DMS153 (cell line): ENCODE measurements at regions not wholly inside any gene's neighbourhood (a gene's known extent, or its start where the extent isn't known, plus 50 kb on each side); places are given as distances from the start of the nearest gene placed in this dataset.
A peak's percentile ranks its signal among the peaks of the same experiment; 100 is the strongest.

Source experiments
- DNase-seq: peaks from one replicate; lab custom pipeline; 2025; lab: John Stamatoyannopoulos, UW

DNA sequence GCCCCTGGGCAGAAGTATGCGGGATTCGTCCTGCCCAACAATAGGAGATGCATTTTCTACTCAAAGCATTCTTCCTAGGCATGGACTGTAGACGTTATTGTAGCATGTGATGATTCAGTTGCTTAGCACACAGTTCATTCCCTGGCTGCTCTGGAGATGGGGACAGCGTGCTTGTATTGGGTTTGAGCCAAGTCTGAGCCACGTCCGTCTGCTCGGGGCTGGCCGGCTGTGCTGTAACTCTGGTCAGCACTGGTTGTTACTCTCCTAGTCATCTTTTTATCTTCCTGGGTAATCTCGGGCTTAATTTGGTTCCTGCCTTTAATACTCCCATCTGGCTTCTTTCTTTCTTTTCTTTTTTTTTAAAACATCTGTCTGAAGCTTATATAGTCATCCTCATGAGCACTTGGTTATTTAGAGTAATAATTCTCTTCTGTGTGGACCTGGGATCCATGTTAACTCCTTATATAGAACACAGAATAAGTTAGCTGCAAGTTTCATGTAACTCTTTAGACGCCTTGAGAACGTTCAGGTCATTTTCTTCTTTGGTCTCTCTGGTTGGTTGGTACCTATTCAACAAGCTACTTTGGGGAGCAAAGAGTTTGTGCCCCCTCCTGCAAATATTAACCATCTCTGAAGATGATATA lies 118.8 kb upstream of the RPS23 start:
- DNase-seq: peak; percentile 11

DNA sequence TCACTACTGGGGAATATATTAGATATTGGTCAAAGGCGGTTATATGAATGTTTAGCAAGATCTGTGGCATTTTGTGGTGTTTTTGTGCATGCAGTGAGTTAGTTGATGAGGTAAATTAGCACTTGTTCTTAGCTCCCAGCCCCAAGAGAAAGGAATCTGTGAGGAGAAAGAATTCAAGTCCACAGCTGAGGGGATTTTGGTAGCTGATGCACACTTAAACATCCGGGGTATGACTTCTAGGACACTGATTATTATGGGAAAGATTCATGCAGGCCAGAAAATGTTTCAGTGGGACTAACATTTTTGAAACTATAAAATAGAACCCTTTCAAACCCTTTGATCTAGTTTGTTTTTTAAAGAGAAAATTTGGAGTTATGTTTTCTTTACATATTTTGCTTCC lies 118.2 kb upstream of the RPS23 start:
- DNase-seq: no peak

DNA sequence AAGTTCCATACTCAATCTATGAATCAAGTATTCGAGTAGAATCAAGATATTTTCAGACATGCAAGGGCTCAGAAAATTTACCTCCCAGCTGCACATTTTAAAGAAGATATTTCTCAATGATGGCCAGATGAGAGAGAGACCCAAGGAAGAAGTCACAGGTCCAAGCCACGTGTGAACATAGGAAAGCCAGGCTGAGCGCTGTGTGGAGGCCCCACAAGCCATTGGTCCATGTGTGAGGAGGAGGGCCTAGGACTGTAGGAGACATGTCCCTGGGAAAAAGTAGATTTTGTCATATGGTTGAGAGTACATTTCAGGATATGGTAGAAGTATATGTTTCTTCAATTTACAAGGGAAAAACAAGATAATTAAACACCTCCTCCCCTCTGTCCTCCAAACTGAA lies 115.8 kb upstream of the RPS23 start:
- DNase-seq: no peak

DNA sequence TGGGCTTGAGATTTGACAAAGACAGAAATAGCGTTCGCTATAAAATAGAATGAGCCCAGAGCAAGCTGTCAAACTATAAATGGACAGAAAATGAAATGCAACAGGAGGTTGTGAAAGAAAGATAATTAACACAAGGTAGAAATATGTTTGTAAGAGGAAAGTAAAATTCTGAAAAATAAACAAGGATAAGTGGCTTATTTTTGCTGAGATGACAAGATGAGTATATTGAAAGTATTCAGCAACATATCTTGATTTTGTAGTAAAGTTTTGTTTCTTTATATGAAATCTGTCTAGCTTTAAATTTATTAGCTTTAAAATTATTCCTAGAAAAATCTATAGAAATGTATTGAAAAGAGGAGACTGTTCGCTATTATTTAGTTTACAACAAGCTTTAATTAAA lies 111.9 kb upstream of the RPS23 start:
- DNase-seq: no peak

DNA sequence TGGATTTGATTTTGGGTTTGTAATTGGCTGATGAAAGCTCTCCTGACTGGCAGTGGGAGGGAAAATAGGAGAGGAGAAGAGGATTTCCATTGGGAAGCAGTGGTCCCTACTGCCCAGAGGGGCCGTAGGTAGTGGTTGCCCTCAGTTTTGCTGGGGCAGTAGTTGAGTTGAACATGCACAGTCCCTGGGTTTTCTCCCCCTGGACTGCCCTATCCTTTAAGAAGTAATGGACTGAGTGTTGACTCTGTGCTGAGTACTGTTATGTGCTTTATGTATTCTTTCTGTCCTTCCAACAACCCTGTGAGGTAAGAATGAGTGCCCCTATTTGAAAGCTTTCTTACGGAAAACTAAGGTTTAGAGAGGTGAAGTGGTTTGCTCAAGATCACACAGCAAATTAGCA lies 111.2 kb upstream of the RPS23 start:
- DNase-seq: no peak

DNA sequence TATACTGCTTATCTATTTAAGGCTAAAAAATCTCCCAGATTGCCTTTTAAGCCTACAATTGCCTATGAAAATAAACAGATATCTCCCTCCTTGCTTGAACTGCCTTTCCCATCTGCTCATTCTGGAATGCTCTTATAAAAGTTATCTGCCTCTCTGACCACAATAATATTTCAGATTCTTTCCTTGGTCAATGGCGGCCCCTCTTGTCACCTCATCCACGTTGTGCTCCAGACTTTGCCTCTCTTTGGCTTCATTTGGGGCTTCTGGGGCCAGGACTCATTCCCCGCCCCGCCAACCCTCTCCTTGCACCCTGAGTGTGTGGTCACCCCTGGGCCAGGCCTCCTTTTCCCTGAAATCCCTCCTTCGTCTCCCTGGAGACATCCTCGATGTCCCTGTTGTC lies 110.0 kb upstream of the RPS23 start:
- DNase-seq: no peak

DNA sequence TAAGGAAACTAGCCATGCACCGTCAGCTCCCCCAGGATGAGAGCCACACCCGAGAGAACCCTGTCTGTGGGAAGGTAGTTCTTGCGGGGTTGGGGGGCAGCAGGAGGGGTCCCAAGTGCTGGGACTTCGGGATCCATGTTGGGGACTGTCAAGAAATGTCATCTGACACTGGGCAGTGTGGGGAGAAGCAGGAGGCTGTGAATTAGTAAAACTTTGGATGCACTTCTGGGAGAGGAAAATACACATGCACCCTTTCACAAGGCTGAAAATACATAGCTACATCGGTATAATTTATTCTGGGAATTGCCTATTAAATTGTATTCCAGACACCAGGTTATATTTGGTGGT lies 109.6 kb upstream of the RPS23 start:
- DNase-seq: no peak

DNA sequence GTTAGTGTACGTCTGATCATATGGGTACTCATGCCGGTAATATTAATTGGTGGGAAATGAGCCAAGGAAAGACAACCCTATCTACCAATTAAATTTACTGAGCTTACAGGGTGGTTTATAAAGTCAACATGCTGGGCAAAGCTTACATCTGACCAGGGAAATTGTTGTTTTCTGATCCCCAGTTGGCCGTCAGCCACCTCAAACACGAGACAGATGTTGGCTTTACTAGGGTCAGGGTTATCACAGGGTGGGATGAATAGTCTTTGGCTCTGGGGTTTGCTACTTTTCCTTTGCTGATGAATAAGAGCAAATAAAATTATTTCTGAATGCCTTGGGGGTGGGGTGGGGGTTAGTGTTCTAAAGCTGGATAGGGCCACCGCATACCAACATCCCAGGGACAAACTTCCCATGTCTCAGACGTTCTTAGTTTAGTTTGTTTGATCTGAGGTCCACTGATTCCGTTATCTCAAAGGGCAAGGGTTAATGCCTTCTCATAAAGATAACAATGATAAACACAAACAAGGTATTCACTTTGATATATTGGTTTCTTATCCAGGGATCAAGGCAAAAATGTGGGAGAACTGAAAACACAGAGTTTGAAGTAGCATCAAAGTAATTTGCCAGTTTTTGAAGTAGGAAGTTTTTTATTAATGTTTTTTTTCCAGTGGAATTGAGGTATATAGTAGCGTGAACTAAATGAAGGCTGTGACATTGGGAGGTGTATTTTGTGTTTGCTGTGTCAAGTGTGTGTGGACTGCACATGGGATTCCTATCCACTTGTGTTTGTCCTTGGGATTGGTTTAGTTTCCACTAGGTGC lies 109.1 kb upstream of the RPS23 start:
- peak; percentile 80 for DNase-seq

DNA sequence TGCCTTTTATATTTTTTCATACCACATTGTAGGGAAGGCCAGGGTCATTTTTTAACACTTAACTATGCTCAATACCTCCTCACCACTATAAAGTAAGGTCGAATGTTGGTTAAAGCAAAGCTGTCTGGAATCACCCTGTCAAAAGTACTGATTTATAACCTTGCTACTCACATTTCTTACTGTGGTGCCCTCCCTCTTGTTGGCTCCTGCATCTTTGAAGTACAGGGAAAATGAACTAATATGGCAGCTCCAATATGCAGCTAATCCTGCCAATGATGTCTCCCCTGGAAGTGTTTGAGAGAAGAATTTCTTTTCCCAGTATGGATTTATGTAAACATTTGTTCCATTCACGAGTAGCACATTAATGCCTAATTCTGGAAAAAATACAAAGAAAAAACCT lies 108.4 kb upstream of the RPS23 start:
- DNase-seq: peak; percentile 74

DNA sequence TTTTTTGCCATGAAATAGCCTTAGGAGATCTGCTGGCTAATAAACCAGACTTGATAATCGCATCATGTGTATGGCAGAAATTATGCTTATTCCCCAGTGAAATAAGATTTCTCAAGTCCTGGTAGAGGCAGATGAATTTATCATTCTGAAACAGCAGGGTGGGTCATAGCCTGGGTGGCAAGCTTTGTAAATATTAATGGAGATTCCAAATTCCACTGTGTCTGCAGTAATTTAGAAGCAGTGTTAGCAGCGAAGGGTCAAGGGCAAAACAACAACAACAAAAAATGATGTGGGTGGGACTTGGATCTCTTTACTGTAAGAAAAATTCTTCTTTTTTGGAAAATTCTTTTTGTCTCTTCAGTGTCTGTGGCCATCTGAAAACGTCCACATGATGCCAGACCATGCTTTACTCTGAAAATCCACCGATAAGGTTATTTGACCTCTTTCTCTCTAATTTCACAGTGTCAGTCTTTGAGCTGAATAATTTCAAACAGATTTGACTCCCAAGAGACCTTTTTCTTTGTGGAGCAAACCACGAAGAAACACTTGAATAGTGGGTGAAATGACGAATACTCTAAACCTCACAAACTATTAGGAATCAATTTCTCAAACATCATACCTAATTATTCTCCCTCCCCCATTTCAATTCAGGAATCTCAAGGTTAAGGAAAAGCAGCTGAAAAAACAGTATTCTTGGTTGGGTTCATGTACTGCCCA lies 106.0 kb upstream of the RPS23 start:
- DNase-seq: no peak

DNA sequence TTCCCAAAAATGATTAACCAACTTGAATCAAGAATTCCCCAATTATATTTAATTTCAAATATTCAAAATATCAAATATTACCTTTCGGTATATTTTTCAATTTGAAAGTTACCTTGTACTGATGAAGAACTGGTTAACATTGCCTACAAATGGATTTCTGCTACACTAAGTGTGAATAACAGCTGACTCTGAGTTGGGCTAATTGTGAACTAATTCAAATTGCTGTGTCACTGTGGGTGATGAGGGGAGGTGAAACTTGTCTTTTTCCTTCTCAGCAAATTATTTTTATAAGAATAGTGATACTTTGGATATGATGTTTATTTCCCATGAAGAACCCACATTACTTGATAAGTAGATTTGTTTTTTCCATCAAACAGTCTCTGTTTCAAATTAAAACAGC lies 103.4 kb upstream of the RPS23 start:
- no peak for DNase-seq

DNA sequence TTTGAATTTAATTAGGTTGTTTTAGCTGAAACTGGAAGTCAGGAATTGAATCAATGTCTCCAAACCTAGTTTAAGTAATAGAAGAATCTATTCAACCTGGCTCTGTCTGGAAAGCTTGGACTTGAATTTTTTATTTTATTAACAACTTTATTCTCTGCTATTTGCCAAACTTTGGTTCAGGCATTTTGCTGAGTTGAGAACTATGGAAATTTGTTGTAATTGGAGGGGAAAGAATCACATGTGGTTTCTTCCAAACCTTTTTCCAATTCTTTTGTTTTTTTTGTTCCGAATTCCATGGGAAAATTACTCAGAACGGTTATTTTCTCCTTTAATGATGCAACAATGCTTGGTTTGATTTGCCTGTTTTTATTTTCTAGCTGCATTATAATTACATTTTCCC lies 98.2 kb upstream of the RPS23 start:
- no peak for DNase-seq

DNA sequence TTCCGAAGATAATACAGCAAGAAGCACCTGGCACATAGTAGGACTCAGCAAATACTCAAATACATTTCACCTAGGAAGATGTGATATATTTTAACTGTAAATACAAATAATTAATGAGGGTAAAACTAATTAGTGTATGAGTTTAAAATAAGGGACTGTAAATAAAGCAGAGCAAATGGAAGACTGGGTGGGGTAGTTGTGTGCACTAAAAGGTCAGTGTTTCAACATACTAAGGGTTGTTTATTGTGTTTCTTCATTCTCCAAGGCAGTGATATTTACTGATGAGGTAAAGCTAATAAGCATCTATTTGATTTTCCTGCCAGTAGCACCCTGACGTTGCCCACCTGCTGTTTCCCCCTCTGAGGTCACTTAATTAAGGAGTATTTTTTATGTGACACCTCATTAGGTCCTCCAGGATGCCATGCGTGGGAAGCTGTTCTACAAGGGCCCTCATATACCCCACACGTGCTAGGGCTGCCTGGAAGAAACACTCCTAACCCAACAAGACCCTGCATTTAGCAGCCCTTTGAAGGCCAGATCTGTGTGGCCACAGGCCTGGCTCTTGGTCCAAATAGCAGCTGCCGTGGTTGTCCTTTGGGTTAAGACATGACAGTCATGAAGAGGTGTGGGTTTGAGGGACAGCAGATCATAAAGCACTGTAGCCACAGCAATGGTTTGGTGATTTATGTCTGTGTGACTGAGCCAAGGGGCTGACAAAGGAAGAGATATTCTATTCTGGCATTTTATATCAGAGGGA lies 97.5 kb upstream of the RPS23 start:
- DNase-seq: peak; percentile 42

DNA sequence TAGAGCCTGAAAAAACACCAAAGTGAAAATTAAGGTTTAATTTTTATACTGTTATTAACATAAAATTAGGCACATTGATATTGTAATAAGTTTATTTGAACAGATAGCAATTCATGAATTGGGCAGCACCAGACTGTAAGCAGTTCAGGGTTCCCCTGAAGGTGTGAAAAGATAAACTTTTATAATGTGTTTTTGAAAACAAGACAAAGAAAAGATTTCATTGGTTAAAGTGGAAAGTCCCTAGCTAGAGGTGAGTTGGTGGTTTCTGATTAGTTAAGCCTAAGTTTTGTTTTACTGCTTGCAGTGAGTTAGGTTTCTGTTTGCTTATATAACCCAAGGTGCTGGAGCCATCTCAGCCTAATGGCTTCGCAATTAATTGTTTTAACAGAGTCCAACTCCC lies 96.5 kb upstream of the RPS23 start:
- no peak for DNase-seq

DNA sequence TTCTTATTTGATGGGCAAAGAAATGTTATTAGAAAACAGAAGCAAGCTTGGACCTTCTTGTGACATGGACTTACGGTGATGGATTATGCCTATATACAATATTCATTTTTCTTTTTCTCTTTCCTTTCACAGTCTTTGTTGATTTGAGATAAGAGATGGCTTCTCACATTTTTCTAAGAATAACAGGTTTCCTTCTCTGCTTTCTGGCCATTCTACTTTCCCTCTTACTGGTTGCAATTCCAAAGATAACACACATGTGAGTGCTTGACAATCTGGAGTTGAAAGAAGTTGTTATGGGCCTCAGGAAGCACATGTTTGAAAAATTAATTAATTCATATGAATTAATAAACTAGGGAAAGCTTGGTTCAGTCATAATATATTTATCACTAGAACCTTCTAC lies 89.8 kb upstream of the RPS23 start:
- no peak for DNase-seq

DNA sequence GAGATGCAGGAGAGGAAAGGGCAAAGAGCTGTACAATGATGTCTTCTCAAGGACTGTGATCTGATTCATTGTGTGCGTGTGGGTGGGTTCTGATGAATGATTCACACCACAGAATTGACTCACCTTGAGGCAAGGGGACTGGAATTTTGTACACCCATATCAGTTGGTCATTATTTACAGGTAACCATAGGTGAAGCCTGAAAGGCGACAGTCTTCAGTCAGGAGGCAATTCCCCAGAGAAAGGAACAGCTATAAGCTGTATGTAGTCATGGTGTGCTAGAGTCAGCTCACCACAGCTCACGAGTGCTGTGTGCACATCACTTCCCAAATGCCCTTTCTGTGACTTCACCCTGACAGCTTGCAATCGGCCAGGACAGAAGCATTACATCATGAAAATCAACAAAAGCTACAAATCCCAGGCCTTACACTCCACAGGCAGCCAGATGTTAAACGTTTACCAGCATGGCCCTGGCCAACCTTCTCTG lies 87.6 kb upstream of the RPS23 start:
- DNase-seq: no peak

DNA sequence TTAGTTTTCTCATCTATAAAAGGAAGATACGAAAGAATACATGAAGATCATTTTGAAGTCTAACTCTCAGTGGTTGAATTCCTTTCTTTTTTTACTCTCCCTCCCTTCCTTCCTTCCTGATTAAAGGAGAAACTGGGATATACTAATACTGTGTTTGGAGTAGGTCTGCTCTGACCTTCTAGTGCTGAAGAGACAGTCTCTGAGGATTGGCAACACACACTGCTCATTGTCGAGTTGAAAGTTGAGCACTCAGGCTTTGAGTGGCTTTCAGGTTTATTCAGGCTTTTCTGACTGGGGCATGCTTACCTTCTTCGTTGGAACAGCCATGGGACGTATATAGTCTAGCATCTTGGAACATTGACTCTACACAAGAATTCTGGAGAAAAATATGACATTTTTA lies 86.9 kb upstream of the RPS23 start:
- DNase-seq: no peak

DNA sequence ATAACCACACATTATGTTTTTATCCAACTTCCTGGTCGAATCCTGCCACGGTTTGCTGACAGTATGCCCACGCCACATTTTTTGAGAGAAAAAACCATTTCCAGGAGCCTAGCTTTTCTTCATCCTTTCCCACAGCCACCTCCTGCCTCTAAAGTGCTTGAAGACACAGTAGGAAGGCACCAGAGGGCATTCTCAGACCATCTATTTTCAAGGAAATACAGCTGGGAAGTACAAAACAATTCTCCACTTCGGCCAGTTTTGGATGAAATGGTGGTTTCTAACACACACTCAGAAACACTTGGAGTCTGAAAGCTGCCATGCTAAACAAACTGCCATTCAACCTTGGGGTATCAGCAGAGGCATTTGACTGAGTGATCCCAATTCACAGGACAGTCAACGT lies 86.3 kb upstream of the RPS23 start:
- DNase-seq: no peak

DNA sequence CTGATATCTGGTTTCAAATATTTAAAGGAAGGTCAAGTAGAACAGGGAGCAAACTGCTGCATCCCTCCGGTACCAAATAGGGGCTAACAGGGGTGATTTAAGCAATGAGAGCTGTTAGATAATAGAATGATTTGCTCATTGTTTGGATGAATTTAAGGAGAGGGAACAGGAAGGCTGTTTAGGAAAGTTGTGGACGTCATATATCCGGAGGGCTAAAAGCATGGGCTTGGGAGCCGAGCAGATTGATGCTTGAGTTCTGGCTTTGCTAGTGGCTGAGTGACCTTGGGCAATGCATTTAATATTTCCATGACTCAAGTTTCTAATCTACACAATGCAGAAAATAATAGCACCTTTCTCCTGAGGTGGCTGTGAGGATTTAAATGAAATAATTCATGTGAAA lies 85.4 kb upstream of the RPS23 start:
- no peak for DNase-seq

DNA sequence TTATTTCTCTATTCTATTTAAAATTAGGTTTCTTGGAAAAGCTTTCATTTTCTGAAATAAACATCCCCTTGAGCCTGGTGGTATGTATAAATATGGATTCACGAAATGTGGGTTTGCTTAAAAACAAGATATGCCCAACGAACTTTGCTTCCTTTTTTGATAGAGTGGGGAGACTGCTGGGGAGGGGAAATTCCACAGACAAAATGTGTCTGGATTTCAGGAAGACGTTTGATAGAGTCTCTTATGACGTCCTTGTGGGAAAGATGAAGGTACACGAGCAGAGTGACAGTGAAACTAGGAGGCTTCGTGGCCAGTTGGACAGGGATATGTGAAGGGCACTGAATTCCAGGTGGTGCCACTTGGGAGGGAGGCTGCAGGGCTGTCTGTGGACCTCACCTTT lies 84.5 kb upstream of the RPS23 start:
- DNase-seq: no peak

DNA sequence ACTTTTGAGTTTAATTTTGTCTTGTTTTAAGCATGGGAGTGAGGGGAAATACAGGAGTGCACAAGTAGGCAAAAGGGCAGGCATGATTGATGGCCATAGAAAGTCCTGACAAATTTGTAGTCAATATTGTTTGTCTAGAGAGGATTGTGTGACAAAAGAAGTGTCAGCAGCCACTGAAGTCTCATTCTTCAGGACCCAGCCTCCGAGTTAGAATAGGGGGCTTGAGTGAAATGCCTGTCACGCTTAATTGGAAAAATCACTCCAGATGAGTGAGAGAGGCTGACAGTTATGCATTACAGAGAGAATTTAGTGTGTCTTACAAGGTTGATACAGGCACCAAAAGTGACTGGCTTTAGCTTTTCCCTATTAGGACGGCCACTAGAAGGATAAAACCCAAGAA lies 81.9 kb upstream of the RPS23 start:
- no peak for DNase-seq

DNA sequence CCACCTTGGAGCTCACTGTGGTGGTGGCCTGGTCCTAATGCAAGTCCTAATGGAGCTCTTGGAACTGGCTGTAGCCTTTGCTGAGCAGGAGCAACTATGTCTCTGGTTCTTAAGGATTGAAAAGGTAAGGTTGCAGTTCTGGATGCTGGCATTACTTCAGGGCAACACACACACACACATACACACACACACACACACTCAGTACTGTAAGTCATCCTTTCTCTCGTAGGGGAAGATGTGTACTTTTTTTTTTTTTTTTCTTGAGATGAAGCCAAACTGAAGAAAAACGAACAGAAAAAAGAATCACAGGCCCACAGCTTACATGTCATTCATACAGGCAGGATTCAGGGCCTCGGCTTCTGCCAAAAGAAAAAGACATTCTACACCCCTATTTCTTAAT lies 81.1 kb upstream of the RPS23 start:
- no peak for DNase-seq

DNA sequence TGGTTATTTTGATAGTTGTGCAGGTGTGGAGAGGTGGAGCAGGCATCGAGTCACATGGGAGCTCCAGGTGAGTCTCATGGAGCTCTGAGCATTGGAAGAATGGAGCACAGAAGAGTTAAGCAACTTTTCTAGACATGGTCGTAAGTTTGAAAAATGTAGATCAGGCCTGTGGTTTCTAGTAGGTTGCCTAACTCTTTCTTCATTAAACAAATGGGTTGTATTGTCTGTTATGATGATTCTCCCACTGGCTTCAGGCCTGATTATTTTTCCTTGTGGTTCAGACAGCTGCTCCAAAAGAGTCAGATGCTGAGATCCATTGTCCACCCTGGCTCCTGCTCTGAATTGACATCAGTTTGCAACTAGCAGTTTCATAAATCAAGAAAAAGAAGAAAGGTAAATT lies 80.3 kb upstream of the RPS23 start:
- DNase-seq: no peak
